Motor neuron (in vitro differentiated cells): ENCODE measurements at regions not wholly inside any gene's neighbourhood (a gene's known extent, or its start where the extent isn't known, plus 50 kb on each side); places are given as distances from the start of the nearest gene placed in this dataset.

Source experiments
- ATAC-seq, 8 experiments: fragments of 200-7000 bp; cut with Tn5 transposase; replicated peaks in 6 of 8; 2 replicates each; pipeline ENCODE4 v1.8.0; 2021; ENCODE audit warnings: mild to moderate bottlenecking in 8 of 8, moderate library complexity in 8 of 8
- H3K27ac ChIP-seq, 2 donors: fragments of 250-450 bp; sonication (Bioruptor Pico); 2 replicates each; pipeline ENCODE4 v1.9.0; 2021; ENCODE audit warnings: antibody characterized with exemption in 2 of 2, mild to moderate bottlenecking in 2 of 2, moderate library complexity in 1 of 2
- H3K4me1 ChIP-seq, 2 donors: fragments of 250-450 bp; sonication (Bioruptor Pico); replicated peaks in 1 of 2; 2 replicates each; pipeline ENCODE4 v1.6.1; 2021; ENCODE audit warnings: antibody characterized with exemption in 2 of 2, mild to moderate bottlenecking in 2 of 2, moderate library complexity in 1 of 2
- H3K4me3 ChIP-seq, 5 donors: fragments of 250-450 bp; sonication (Bioruptor Pico); 2 replicates each; pipeline ENCODE4 v1.9.0; 2021; ENCODE audit warnings: antibody characterized with exemption in 5 of 5, mild to moderate bottlenecking in 5 of 5, moderate library complexity in 4 of 5
- WGBS, 10 experiments: fragments of 450-650 bp; shearing (Covaris generic); methylation state at CpG; one replicate each; pipeline ENCODE4 v1.0.0; 2022; 5-methylcytosine and 5-hydroxymethylcytosine counted together
- in situ Hi-C, 9 experiments: fragments of 400-800 bp; cut with MboI; loops; one replicate each; pipeline ENCODE4 v1.15.0; 2021; ENCODE audit warnings: low sequenced_read_pairs in 9 of 9, low pct_unique_long_range_greater_than_20kb in 2 of 9; ENCODE audit not compliant: unreplicated experiment in 9 of 9

DNA sequence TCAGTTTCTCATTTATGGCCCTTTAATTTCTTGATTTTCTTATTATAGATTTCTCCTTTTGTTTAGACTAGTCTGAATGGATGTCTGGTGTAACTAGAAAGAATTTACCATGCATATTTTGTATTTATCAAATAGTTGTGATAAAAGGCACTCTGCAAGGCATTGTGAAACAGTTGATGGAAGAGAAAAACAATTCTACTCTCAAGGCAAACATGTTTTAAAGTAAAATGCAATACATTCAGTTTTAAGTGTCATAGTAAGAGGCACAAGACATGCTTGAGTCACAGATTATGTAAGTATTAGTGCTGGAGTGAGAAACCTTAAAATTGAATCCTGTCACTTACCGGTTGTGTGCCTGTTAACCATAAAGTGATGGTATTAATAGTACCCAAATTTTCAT lies 283.3 kb upstream of the DKK2 start:
- H3K4me1 ChIP-seq, result no peaks in the 10 kb centered on the region
- no peak for ATAC-seq
- H3K4me3 ChIP-seq, result no peak overlapping the region
- no peak overlapping the region for H3K27ac ChIP-seq
- WGBS, 10 experiments, result 25 to 100% (median 83%) methylated on average over 1 of the region's 1 CpG; no CpG with 5 or more reads in 2 of the 10 experiments
- in situ Hi-C loops, result no loop called here

DNA sequence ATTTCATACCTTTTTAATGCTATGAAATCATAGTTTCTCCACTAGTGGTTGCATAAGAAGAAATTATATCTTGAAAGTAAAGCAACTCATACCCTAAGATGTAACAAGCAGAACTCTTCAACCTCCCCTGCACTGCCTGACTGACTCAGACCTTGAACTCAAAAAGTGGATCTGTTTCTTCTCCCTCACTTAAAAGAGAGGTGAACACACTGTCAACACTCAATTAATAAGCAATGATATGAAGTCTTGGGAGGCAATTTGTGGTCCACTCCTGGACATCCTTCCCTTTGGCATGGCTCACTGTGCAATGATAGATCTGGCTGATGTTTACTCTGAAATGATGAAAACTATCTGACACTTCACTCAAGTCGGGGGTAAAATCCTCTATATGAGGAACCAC lies 282.0 kb upstream of the DKK2 start:
- in situ Hi-C loops, result no loop called here
- H3K4me3 ChIP-seq, result no peak overlapping the region
- 43 to 86% (median 44%) methylated on average over 1 of the region's 1 CpG; no CpG with 5 or more reads in 7 of the 10 experiments for WGBS, 10 experiments
- H3K4me1 ChIP-seq, result no peaks in the 10 kb centered on the region
- no peak for ATAC-seq
- H3K27ac ChIP-seq, result no peak overlapping the region

GRCh38 chr4:107317611-107318010 lies 281.5 kb upstream of the DKK2 start:
- H3K27ac ChIP-seq, result no peak overlapping the region
- H3K4me1 ChIP-seq, result peaks cover 0 to under 1% of the 10 kb centered on the region in 2 donors
- in situ Hi-C loops, result no loop called here
- H3K4me3 ChIP-seq, result no peak overlapping the region
- ATAC-seq, result peak in 1 of 8 experiments; percentile 24

DNA sequence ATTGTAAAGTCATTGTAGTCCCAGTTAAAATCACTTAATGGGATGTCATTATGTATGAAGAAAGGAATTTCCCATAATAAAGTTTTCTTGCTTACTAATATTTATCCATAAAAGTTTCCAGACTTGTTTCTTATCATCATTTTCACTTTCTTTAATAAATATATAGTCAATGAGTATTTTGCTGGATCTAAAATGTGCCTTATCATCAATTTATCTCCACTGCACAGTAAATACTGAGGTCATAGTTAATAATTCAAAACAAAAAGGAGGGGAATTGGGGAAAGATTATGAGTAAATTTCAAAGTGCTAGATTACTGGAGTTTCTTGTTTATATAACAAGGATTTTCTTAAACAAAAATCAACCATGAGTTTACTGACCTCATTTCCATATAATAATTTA lies 279.5 kb upstream of the DKK2 start:
- Histone ChIP-seq H3K27ac (no peak overlapping the region), H3K4me1 (peaks cover 0 to 4% of the 10 kb centered on the region in 2 donors), H3K4me3 (no peak overlapping the region)
- ATAC-seq, result no peak
- in situ Hi-C loops, result no loop called here

- no peak for ATAC-seq
- Histone ChIP-seq H3K4me3 (no peak overlapping the region), H3K27ac (no peak overlapping the region), H3K4me1 (peaks cover 0 to 4% of the 10 kb centered on the region in 2 donors)
- in situ Hi-C loops, result no loop called here
- WGBS, 10 experiments, result 88 to 100% (median 100%) methylated on average over 1 of the region's 1 CpG; no CpG with 5 or more reads in 3 of the 10 experiments
These were observed 278.0 kb upstream of the DKK2 start for GRCh38 chr4:107314156-107314555.

DNA sequence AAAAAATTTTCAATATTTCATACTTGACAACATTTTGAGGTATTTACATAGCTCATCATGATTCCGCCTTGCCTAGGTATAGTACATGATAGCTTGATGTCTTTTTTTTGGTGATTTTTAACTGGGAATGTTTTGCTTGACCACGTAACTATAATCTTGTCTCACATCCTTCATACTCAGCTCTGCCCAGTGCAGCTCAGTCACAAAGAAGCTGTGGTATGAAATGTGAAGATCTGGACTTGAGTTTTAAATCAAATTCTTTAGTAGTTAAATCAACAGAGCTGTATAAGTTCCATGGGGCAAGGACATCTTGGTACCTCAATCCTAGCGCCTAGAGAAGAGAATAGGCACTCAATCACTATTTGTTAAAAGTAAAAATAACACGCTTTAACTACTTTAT lies 276.3 kb upstream of the DKK2 start:
- no peak overlapping the region for H3K27ac ChIP-seq
- WGBS, 10 experiments, result 70 to 100% (median 81%) methylated on average over 1 to 4 of the region's 4 CpGs
- in situ Hi-C loops, result no loop called here
- no peak overlapping the region for H3K4me3 ChIP-seq
- peaks cover 0 to 4% of the 10 kb centered on the region in 2 donors for H3K4me1 ChIP-seq
- ATAC-seq, result no peak

DNA sequence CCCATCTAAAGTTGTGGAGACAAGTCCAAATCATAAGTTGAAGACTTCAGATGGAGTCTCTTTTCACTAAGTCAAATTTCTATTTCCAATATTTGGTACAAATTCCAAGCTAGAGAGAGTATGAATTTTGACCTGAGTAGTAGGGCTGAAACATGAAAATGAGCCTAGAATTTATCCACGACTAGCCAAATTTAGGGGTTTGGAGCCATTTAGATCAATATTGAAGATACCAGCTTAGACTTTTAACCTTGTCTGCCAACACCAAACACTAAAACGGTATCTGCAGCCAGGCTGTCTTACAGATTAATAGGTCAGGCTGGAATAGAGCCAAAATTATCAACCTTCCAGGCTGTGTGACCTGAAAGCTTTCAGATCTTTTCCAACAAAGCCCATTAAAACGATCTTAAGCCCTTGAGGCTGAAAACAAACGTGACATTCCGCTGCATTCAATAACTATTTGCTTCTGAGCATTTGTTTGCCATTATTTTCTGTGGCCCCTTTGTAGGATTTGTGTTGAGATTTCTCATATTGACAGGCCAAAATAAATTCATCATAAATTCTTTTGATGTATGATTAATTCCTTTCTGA lies 268.7 kb upstream of the DKK2 start:
- no peak overlapping the region for H3K27ac ChIP-seq
- H3K4me3 ChIP-seq, result no peak overlapping the region
- in situ Hi-C loops, result no loop called here
- no peak for ATAC-seq
- H3K4me1 ChIP-seq, result no peaks in the 10 kb centered on the region
- 24 to 86% (median 68%) methylated on average over 1 to 5 of the region's 5 CpGs; no CpG with 5 or more reads in 1 of the 10 experiments for WGBS, 10 experiments

DNA sequence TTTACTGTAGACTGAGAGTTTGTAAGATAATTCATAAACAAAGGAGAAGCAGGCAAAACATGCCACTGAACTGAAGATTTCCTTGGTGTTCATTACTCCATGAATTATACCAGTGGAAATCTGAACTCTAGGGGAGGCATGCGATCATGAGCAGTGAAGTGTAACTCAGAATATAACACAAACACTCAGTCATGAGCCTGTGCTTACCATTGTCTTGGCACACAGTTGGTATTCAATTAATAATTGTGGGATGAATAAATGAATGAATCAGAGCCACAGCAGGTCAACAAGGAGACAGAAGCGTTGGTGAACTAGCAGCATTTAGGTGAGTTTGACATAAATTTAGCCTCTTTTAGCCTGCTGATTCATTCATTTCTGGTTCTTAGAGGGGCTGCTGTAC lies 263.5 kb upstream of the DKK2 start:
- in situ Hi-C loops, result no loop called here
- Histone ChIP-seq H3K4me3 (no peak overlapping the region), H3K4me1 (no peaks in the 10 kb centered on the region), H3K27ac (no peak overlapping the region)
- 20 to 100% (median 82%) methylated on average over 1 to 2 of the region's 2 CpGs; no CpG with 5 or more reads in 2 of the 10 experiments for WGBS, 10 experiments
- no peak for ATAC-seq

DNA sequence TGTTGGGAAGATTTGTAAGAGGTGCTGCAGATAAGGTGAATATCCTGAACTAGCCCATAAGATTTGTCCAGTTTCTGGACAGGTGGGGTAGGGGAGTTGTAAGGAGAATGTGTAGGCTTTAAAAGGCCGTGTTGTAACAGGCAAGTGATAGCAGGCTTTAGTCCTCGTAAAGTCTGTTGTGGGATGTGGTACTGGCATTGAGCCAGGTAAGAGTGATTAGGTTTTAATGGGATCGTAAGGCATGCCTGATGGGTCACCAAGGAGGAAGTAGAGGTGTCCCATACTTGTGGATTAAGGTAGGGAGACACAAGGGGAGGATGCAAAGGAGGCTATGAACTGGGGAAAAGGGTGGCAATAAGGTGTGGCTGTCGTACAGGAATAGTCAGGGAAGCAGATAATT lies 256.9 kb upstream of the DKK2 start:
- in situ Hi-C loops, result no loop called here
- Histone ChIP-seq H3K27ac (no peak overlapping the region), H3K4me3 (no peak overlapping the region), H3K4me1 (no peaks in the 10 kb centered on the region)
- ATAC-seq, result no peak
- WGBS, 10 experiments, result 69 to 100% (median 84%) methylated on average over 1 to 4 of the region's 4 CpGs; no CpG with 5 or more reads in 1 of the 10 experiments

DNA sequence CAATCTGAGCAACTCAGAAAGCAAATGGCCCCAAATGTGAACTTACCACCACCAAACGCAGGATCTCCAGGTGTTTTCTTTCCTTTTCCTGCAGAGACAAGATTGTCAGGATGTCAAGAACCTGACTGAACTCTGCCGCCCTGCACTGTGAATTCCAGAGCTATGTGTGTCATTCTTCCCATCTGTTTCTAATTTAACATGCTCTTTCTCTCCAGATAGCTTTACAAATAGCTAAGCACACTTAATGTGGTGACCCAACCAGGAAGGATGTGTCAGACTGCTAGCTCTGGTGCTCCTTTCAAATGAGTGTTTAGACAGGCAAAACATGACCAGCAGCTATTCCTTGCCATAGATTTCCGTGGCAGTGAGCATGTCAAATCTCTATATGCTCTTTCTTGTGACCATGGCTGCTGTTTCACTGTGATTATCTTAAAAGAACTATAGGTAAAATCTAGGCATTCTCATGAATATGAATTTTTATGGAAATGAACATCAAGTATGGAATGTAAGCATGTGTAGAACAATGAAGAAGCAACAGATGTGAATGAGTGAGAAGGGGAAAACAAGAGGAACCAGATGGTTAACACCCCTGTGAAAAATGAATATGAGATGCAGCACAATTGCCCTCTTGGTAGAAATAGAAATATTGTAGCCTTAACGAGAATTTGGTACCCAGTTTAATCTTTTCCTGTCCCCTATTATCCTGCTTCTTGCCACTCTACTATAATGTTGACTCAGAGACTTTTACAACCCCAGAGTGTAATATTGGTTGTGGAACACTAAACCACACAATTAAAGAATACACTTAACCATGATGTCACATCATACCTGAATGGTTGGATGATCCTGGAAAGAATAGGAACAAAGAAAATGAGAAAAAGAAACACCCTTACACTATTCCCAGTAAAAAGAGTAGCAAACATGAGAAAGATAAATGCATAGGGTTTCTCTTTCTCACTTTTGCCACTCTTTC lies 247.8 kb upstream of the DKK2 start:
- Histone ChIP-seq H3K4me1 (no peaks in the 10 kb centered on the region), H3K27ac (no peak overlapping the region), H3K4me3 (no peak overlapping the region)
- in situ Hi-C loops, result no loop called here
- 0 to 100% (median 52%) methylated on average over 1 to 4 of the region's 4 CpGs for WGBS, 10 experiments
- peak in 3 of 8 experiments; percentile 97 to 98 (median 98) for ATAC-seq

GRCh38 chr4:107279733-107280132 lies 243.6 kb upstream of the DKK2 start:
- ATAC-seq, result peak in 1 of 8 experiments; percentile 10

DNA sequence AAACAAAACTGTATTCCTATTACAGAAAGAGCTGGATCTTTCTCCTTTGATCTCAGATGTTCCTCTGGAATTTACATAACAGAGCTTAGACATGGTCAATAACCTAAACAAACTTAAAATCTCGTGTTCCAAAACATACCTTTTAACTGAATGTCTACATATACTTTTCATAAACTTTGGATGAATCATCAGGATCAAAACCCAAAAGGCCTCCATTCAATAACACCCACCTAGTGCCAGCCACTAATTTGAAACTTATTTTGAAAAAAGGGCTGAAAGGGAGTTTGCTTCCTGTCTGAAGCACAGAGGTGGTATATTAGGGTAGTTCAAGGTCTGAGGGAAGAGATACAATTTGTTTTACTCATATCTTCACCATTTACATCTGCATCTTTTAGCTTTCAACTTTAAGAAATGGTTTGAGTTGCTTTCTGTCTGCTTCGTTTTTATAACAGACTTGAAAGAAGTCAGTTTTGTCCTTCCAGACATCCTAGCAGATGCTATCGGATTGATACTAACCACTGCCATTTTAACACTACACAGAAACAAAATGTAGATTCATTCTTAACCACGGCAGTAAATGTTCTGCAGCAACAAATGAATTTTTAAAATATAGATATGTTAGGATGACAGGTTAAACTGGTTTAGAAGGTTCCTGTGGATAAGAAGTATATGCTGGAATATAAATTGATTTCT lies 242.8 kb upstream of the DKK2 start:
- in situ Hi-C loops, result no loop called here
- WGBS, 10 experiments, result 44 to 94% (median 65%) methylated on average over 2 to 4 of the region's 4 CpGs
- ATAC-seq, result no peak
- Histone ChIP-seq H3K4me3 (no peak overlapping the region), H3K27ac (no peak overlapping the region), H3K4me1 (no peaks in the 10 kb centered on the region)

More at GRCh38 chr4:107279733-107280132, 243.6 kb upstream of the DKK2 start:
- H3K4me3 ChIP-seq, result no peak overlapping the region
- H3K4me1 ChIP-seq, result no peaks in the 10 kb centered on the region
- in situ Hi-C loops, result no loop called here
- no peak overlapping the region for H3K27ac ChIP-seq

- Histone ChIP-seq H3K4me1 (no peaks in the 10 kb centered on the region), H3K4me3 (no peak overlapping the region), H3K27ac (no peak overlapping the region)
- in situ Hi-C loops, result no loop called here
- ATAC-seq, result no peak
These were observed 239.9 kb upstream of the DKK2 start for GRCh38 chr4:107276052-107276451.
